ENCODE measurements at regions not wholly inside any gene's neighbourhood (a gene's known extent, or its start where the extent isn't known, plus 50 kb on each side); places are given as distances from the start of the nearest gene placed in this dataset.

DNA sequence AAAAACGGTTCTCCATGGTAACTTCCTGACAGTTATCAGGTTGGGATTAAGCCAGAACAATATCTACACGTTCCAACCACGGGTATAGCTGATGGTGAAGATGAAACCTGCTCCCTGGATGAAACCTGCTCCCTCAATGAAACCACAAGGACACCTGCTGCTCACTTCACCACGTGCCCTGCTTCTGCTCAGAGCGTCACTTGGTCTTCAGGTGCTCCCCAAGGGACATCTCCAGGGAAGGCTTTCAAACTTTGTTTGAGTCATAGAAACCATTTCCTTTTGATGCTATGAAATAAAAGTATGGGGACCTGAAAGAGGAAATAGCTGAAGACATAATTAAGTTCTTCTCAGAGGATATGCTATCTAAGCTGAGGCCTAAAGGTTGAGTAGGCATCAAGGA lies 242.4 kb downstream of the MED10 start:
- no peak for DNase-seq
- TF ChIP-seq, protein P1, sequence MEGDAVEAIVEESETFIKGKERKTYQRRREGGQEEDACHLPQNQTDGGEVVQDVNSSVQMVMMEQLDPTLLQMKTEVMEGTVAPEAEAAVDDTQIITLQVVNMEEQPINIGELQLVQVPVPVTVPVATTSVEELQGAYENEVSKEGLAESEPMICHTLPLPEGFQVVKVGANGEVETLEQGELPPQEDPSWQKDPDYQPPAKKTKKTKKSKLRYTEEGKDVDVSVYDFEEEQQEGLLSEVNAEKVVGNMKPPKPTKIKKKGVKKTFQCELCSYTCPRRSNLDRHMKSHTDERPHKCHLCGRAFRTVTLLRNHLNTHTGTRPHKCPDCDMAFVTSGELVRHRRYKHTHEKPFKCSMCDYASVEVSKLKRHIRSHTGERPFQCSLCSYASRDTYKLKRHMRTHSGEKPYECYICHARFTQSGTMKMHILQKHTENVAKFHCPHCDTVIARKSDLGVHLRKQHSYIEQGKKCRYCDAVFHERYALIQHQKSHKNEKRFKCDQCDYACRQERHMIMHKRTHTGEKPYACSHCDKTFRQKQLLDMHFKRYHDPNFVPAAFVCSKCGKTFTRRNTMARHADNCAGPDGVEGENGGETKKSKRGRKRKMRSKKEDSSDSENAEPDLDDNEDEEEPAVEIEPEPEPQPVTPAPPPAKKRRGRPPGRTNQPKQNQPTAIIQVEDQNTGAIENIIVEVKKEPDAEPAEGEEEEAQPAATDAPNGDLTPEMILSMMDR (IDR thresholded peaks at IDR 0.05): no peak
- no peak overlapping the region for H3K27ac ChIP-seq
- no peaks in the 10 kb centered on the region for H3K4me1 ChIP-seq
- intact Hi-C loops (cut with DNase I; ENCODE audit: low total_unique reads): no loop called here
- H3K9me3 ChIP-seq: no peaks in the 10 kb centered on the region
- H3K36me3 ChIP-seq: no peaks in the 10 kb centered on the region
- no peaks in the 10 kb centered on the region for H3K27me3 ChIP-seq
- no peak overlapping the region for H3K4me3 ChIP-seq

DNA sequence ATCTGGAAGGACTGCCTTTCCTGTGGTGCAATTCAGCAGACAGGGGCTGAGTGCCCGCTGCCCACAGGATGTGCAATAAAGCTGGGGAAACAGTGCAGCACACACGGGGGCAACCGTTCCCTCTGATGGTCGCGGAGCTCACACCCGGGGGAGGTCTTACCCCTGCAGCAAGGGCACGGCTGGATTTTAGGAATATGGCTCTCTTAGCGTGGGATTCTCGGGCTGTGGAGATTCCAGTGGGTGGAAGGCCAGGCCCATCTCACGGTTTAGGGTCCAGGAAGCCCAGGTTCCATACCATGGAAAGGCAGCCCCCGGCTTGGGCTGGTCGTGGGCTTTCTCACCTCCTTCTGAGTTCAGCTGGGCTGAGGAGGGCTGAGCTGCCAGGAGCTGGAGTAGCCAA lies 244.1 kb downstream of the MED10 start:
- Histone ChIP-seq H3K4me1 (no peaks in the 10 kb centered on the region), H3K36me3 (no peaks in the 10 kb centered on the region), H3K27me3 (no peaks in the 10 kb centered on the region), H3K27ac (no peak overlapping the region), H3K4me3 (no peak overlapping the region), H3K9me3 (no peaks in the 10 kb centered on the region)
- DNase-seq: no peak
- intact Hi-C loops (cut with DNase I; ENCODE audit: low total_unique reads): no loop called here
- TF ChIP-seq, protein P1 (IDR thresholded peaks at IDR 0.05): no peak

DNA sequence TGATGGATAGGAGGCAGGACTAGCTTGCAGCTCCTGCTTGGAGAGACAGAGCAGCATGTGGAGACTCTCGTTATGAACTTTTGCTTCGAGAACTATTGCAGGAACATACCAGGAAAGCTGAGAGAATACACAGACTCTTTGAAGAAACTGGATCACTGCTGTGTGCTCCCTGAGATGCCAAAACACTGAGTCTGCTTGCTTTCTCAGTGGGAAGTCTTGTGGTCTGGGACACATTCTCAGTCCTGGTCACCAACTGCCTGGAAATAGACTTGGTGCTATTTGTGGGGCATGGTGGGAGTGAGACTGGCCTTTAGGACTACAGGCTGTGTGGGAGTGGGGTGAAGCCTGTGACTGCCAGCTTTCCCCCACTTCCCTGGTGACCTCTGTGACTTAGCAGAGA lies 252.6 kb downstream of the MED10 start:
- intact Hi-C loops (cut with DNase I; ENCODE audit: low total_unique reads): no loop called here
- Histone ChIP-seq H3K36me3 (no peaks in the 10 kb centered on the region), H3K9me3 (peaks cover 0 to 12% (median 0%) of the 10 kb centered on the region in 3 donors), H3K27ac (no peak overlapping the region), H3K4me3 (no peak overlapping the region), H3K27me3 (no peaks in the 10 kb centered on the region), H3K4me1 (no peaks in the 10 kb centered on the region)
- DNase-seq: no peak
- TF ChIP-seq, protein P1 (IDR thresholded peaks at IDR 0.05): no peak

DNA sequence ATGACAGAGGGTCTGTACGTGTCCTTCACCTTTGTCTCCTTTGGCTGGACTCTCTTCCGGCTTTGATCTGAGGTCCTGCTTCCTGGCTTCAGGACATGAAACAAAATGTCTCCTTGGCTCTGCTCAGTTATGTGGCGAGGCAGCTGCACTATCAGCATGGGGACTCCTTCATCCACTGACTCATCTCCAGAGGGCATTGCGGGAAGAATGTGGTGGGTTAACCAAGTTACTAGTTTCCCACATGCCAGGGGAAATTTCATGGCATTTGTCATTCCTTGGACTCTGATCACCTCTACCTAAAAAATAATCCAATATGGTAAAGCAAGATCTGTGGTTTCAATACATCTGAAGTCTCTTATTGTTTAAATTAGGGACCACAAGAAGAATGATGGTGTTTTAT lies 259.7 kb downstream of the MED10 start:
- intact Hi-C loops (cut with DNase I; ENCODE audit: low total_unique reads): no loop called here
- TF ChIP-seq, protein P1 (IDR thresholded peaks at IDR 0.05): no peak
- H3K9me3 ChIP-seq: peaks cover 0 to 3% (median 0%) of the 10 kb centered on the region in 3 donors
- no peaks in the 10 kb centered on the region for H3K27me3 ChIP-seq
- no peaks in the 10 kb centered on the region for H3K36me3 ChIP-seq
- H3K27ac ChIP-seq: no peak overlapping the region
- H3K4me3 ChIP-seq: no peak overlapping the region
- no peaks in the 10 kb centered on the region for H3K4me1 ChIP-seq
- no peak for DNase-seq

DNA sequence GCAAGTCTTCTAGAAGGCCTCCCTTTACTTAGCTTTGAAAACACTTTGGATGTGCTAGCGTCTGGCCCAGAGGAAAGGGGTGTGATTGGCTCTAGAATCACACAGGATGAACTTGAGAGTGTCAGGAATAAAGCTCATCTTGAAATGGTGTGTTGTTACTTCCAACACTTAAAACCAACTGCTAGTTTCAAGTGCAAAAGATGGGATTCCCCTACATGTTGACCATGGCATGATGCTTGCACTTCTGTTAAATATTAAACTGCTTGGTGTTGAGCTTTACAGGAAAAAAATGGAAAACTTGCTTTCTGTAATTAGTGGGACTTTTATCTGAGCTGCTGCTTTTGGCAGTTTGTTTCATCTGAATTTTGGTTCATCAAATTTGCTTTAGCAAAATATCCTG lies 261.1 kb downstream of the MED10 start:
- intact Hi-C loops (cut with DNase I; ENCODE audit: low total_unique reads): no loop called here
- DNase-seq: no peak
- TF ChIP-seq, protein P1 (IDR thresholded peaks at IDR 0.05): no peak

DNA sequence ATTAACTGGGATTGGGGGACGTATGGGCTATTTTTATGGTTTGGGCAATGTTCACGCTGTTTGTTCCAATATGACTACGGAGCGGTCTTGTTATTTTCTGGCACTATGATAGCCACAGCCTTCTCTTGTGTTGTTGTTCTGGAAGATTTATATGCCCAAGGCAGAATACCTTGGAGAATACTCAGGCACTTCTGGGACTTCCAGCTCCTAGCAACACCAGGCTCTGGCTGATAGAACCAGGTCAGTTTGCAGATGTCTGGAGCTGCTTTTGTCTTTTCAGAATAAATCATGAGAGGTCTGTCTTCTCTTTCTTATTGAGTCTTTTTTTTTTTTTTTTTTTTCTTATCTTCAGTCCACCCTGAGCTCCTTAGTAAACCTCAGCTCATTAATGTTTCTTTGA lies 262.5 kb downstream of the MED10 start:
- H3K27ac ChIP-seq: no peak overlapping the region
- intact Hi-C loops (cut with DNase I; ENCODE audit: low total_unique reads): no loop called here
- no peaks in the 10 kb centered on the region for H3K9me3 ChIP-seq
- DNase-seq: no peak
- H3K4me3 ChIP-seq: no peak overlapping the region
- H3K27me3 ChIP-seq: no peaks in the 10 kb centered on the region
- TF ChIP-seq, protein P1 (IDR thresholded peaks at IDR 0.05): no peak
- no peaks in the 10 kb centered on the region for H3K4me1 ChIP-seq
- H3K36me3 ChIP-seq: no peaks in the 10 kb centered on the region

More for the DNA sequence above, 261.1 kb downstream of the MED10 start:
- Histone ChIP-seq H3K36me3 (no peaks in the 10 kb centered on the region), H3K27me3 (no peaks in the 10 kb centered on the region), H3K4me1 (no peaks in the 10 kb centered on the region), H3K4me3 (no peak overlapping the region), H3K9me3 (no peaks in the 10 kb centered on the region), H3K27ac (no peak overlapping the region)

All from tibial artery (tissue), 4 donors.